ENCODE measurements at regions not wholly inside any gene's neighbourhood (a gene's known extent, or its start where the extent isn't known, plus 50 kb on each side); places are given as distances from the start of the nearest gene placed in this dataset.

GRCh38 chr2:126988482-126988881, 89.8 kb downstream of the TEX51 start:
- TF ChIP-seq ZNF8 (CRISPR knock-in tag; IDR thresholded peaks at IDR 0.05), result no peak
- no peak for TF ChIP-seq ESRRG (CRISPR knock-in tag; IDR thresholded peaks at IDR 0.05)
- TF ChIP-seq POU6F1 (CRISPR knock-in tag; IDR thresholded peaks at IDR 0.05; ENCODE audit: borderline replicate concordance, low read depth), result no peak
- TF ChIP-seq CREB5 (CRISPR knock-in tag; IDR thresholded peaks at IDR 0.05; ENCODE audit: low read depth), result no peak

Measured in SK-N-SH treated with all-trans-retinoic acid at 6 μM for 48 hours (cell line).